Epithelial cell of prostate (primary cell): ENCODE measurements at regions not wholly inside any gene's neighbourhood (a gene's known extent, or its start where the extent isn't known, plus 50 kb on each side); places are given as distances from the start of the nearest gene placed in this dataset.

ENCODE experiments used
- DNase-seq: peaks from one replicate; pipeline ENCODE4 v3.0.0-alpha.2; 2011; ENCODE audit warnings: low read depth, low spot score
- H3K27ac ChIP-seq: fragments of 450-650 bp; 2 replicates; pipeline ENCODE4 v1.5.1; 2017; ENCODE audit warnings: mild to moderate bottlenecking

- no peak for DNase-seq
- no peak overlapping the region for H3K27ac ChIP-seq
These were observed 481.0 kb upstream of the ADAMTS5 start for GRCh38 chr21:27447843-27448242.

- no peak overlapping the region for H3K27ac ChIP-seq
- DNase-seq: no peak
These were observed 462.9 kb upstream of the ADAMTS5 start for GRCh38 chr21:27429710-27430341.

GRCh38 chr21:27426196-27426595 lies 459.3 kb upstream of the ADAMTS5 start:
- H3K27ac ChIP-seq: no peak overlapping the region
- no peak for DNase-seq

- H3K27ac ChIP-seq: no peak overlapping the region
- DNase-seq: no peak
These were observed 458.7 kb upstream of the ADAMTS5 start for GRCh38 chr21:27425574-27425973.

- no peak for DNase-seq
- H3K27ac ChIP-seq: no peak overlapping the region
These were observed 458.3 kb upstream of the ADAMTS5 start for GRCh38 chr21:27425172-27425571.

- peak overlapping the region; percentile 50 for H3K27ac ChIP-seq
- DNase-seq: no peak
These were observed 457.7 kb upstream of the ADAMTS5 start for GRCh38 chr21:27424601-27425000.

- DNase-seq: no peak
- H3K27ac ChIP-seq: peak overlapping the region; percentile 50
These were observed 457.2 kb upstream of the ADAMTS5 start for GRCh38 chr21:27423906-27424595.

GRCh38 chr21:27423038-27423437 lies 456.1 kb upstream of the ADAMTS5 start:
- peak; percentile 12 for DNase-seq

GRCh38 chr21:27422435-27422834 lies 455.5 kb upstream of the ADAMTS5 start:
- peak overlapping the region; percentile 50 for H3K27ac ChIP-seq
- no peak for DNase-seq

More at GRCh38 chr21:27423038-27423437, 456.1 kb upstream of the ADAMTS5 start:
- peak overlapping the region; percentile 50 for H3K27ac ChIP-seq

- DNase-seq: no peak
- no peak overlapping the region for H3K27ac ChIP-seq
These were observed 454.8 kb upstream of the ADAMTS5 start for GRCh38 chr21:27421654-27422053.

GRCh38 chr21:27419153-27419552 lies 452.3 kb upstream of the ADAMTS5 start:
- DNase-seq: no peak
- no peak overlapping the region for H3K27ac ChIP-seq

GRCh38 chr21:27418346-27418745 lies 451.5 kb upstream of the ADAMTS5 start:
- DNase-seq: no peak
- no peak overlapping the region for H3K27ac ChIP-seq

GRCh38 chr21:27412530-27412929 lies 445.6 kb upstream of the ADAMTS5 start:
- DNase-seq: no peak
- no peak overlapping the region for H3K27ac ChIP-seq

GRCh38 chr21:27408826-27409225 lies 441.9 kb upstream of the ADAMTS5 start:
- DNase-seq: no peak
- H3K27ac ChIP-seq: no peak overlapping the region

GRCh38 chr21:27407271-27407670 lies 440.4 kb upstream of the ADAMTS5 start:
- DNase-seq: no peak
- no peak overlapping the region for H3K27ac ChIP-seq

GRCh38 chr21:27406300-27407009 lies 439.6 kb upstream of the ADAMTS5 start:
- DNase-seq: no peak
- H3K27ac ChIP-seq: no peak overlapping the region

- DNase-seq: no peak
- no peak overlapping the region for H3K27ac ChIP-seq
These were observed 436.1 kb upstream of the ADAMTS5 start for GRCh38 chr21:27403011-27403410.

- no peak for DNase-seq
- H3K27ac ChIP-seq: no peak overlapping the region
These were observed 433.2 kb upstream of the ADAMTS5 start for GRCh38 chr21:27400045-27400444.

GRCh38 chr21:27397578-27397977 lies 430.7 kb upstream of the ADAMTS5 start:
- no peak for DNase-seq
- H3K27ac ChIP-seq: no peak overlapping the region

- no peak overlapping the region for H3K27ac ChIP-seq
- no peak for DNase-seq
These were observed 426.8 kb upstream of the ADAMTS5 start for GRCh38 chr21:27393726-27394125.

- H3K27ac ChIP-seq: no peak overlapping the region
- DNase-seq: no peak
These were observed 425.1 kb upstream of the ADAMTS5 start for GRCh38 chr21:27391990-27392389.
